ENCODE measurements at regions not wholly inside any gene's neighbourhood (a gene's known extent, or its start where the extent isn't known, plus 50 kb on each side); places are given as distances from the start of the nearest gene placed in this dataset.

GRCh38 chr16:11482946-11483748 lies 103.6 kb downstream of the LITAF start:
- H2AFZ ChIP-seq: no peak overlapping the region
- H3K4me2 ChIP-seq: no peak overlapping the region
- no TSS peak for BruUV-seq (replicated peaks)
- no peaks in the 10 kb centered on the region for H4K20me1 ChIP-seq (ENCODE audit: insufficient read depth)
- ChIA-PET CTCF (no interaction called here), POLR2A (ENCODE audit: unreplicated experiment) (no interaction called here)
- no peaks in the 10 kb centered on the region for H3K4me1 ChIP-seq (replicated peaks; ENCODE audit: insufficient read depth)
- H3K79me2 ChIP-seq (ENCODE audit: low read depth): no peaks in the 10 kb centered on the region
- no peaks in the 10 kb centered on the region for H3F3A ChIP-seq (ENCODE audit: insufficient read depth, low read depth)
- no peaks in the 10 kb centered on the region for H3K36me3 ChIP-seq (ENCODE audit: low read depth)
- TF ChIP-seq CTCF (conservative IDR thresholded peaks at IDR 0.05) (no peak), EZH2 (IDR thresholded peaks at IDR 0.05; ENCODE audit: low read depth) (no peak)
- no peaks in the 10 kb centered on the region for H3K9me3 ChIP-seq (ENCODE audit: insufficient read depth, low read depth)
- H3K27ac ChIP-seq: no peak overlapping the region
- intact Hi-C loops (cut with micrococcal nuclease; ENCODE audit: unreplicated experiment): no loop called here
- H3K4me3 ChIP-seq: no peak overlapping the region
- H3K27me3 ChIP-seq (ENCODE audit: insufficient read depth, low read depth): 0 out of 2 replicates have a peak, but pooled peaks cover 4% of the 10 kb centered on the region
- no peaks in the 10 kb centered on the region for H3K9me2 ChIP-seq (ENCODE audit: insufficient read depth)
- DNase-seq: no peak

GRCh38 chr16:11484691-11485258 lies 101.9 kb downstream of the LITAF start:
- Histone ChIP-seq H3K4me3 (no peak overlapping the region), H3K4me1 (replicated peaks; ENCODE audit: insufficient read depth) (no peaks in the 10 kb centered on the region), H3K9me3 (ENCODE audit: insufficient read depth, low read depth) (no peaks in the 10 kb centered on the region), H2AFZ (no peak overlapping the region), H3K79me2 (ENCODE audit: low read depth) (no peaks in the 10 kb centered on the region), H3K9me2 (ENCODE audit: insufficient read depth) (no peaks in the 10 kb centered on the region), H3K36me3 (ENCODE audit: low read depth) (no peaks in the 10 kb centered on the region), H3K27ac (no peak overlapping the region), H3K27me3 (ENCODE audit: insufficient read depth, low read depth) (no peaks in the 10 kb centered on the region), H4K20me1 (ENCODE audit: insufficient read depth) (no peaks in the 10 kb centered on the region), H3K4me2 (no peak overlapping the region), H3F3A (ENCODE audit: insufficient read depth, low read depth) (no peaks in the 10 kb centered on the region)
- TF ChIP-seq EZH2 (IDR thresholded peaks at IDR 0.05; ENCODE audit: low read depth) (no peak), CTCF (conservative IDR thresholded peaks at IDR 0.05) (no peak)
- ChIA-PET POLR2A (ENCODE audit: unreplicated experiment) (interaction anchor here (0.6 to 0.9 kb wide), 2 partner anchors 10 to 39 kb away, joined by 3 to 22 read pairs; no protein-coding TSS in a partner anchor), CTCF (no interaction called here)
- intact Hi-C loops (cut with micrococcal nuclease; ENCODE audit: unreplicated experiment): no loop called here
- BruUV-seq (replicated peaks): no TSS peak
- DNase-seq: no peak

- BruUV-seq (replicated peaks): no TSS peak
- no peak for DNase-seq
- Histone ChIP-seq H3K27me3 (ENCODE audit: insufficient read depth, low read depth) (no peaks in the 10 kb centered on the region), H2AFZ (no peak overlapping the region), H3K4me1 (replicated peaks; ENCODE audit: insufficient read depth) (no peaks in the 10 kb centered on the region), H3K4me3 (no peak overlapping the region), H3K4me2 (no peak overlapping the region), H3K27ac (no peak overlapping the region), H3K79me2 (ENCODE audit: low read depth) (no peaks in the 10 kb centered on the region), H3F3A (ENCODE audit: insufficient read depth, low read depth) (no peaks in the 10 kb centered on the region), H3K9me3 (ENCODE audit: insufficient read depth, low read depth) (peaks cover 2% of the 10 kb centered on the region; the same call in 1 of the 2 replicates), H3K36me3 (ENCODE audit: low read depth) (no peaks in the 10 kb centered on the region), H4K20me1 (ENCODE audit: insufficient read depth) (no peaks in the 10 kb centered on the region), H3K9me2 (ENCODE audit: insufficient read depth) (no peaks in the 10 kb centered on the region)
- ChIA-PET POLR2A (ENCODE audit: unreplicated experiment) (no interaction called here), CTCF (no interaction called here)
- intact Hi-C loops (cut with micrococcal nuclease; ENCODE audit: unreplicated experiment): no loop called here
- TF ChIP-seq EZH2 (IDR thresholded peaks at IDR 0.05; ENCODE audit: low read depth): no peak
- TF ChIP-seq CTCF (conservative IDR thresholded peaks at IDR 0.05): no peak
Observed at GRCh38 chr16:11485676-11486075, 101.0 kb downstream of the LITAF start.

Data from PC-9 (cell line).